Lower leg skin (tissue), 3 donors: ENCODE measurements at regions not wholly inside any gene's neighbourhood (a gene's known extent, or its start where the extent isn't known, plus 50 kb on each side); places are given as distances from the start of the nearest gene placed in this dataset.

Source experiments
- CTCF ChIP-seq, 3 donors: fragments of 450-650 bp; IDR thresholded peaks; one replicate each; pipeline ENCODE4 v1.5.1; 2016; ENCODE audit warnings: antibody characterized with exemption in 3 of 3, mild to moderate bottlenecking in 3 of 3, moderate library complexity in 2 of 3
- POLR2A ChIP-seq, 2 donors: fragments of 450-650 bp; IDR thresholded peaks; one replicate each; pipeline ENCODE4 v1.6.1; 2016 to 2017; ENCODE audit warnings: antibody characterized with exemption in 2 of 2, mild to moderate bottlenecking in 1 of 2, moderate library complexity in 1 of 2

GRCh38 chr18:2100694-2101213, 470.6 kb downstream of the METTL4 start:
- TF ChIP-seq POLR2A (IDR thresholded peaks at IDR 0.05) (no peak), CTCF (IDR thresholded peaks at IDR 0.05) (no peak)
